Lower leg skin (tissue), 3 donors: ENCODE measurements at regions not wholly inside any gene's neighbourhood (a gene's known extent, or its start where the extent isn't known, plus 50 kb on each side); places are given as distances from the start of the nearest gene placed in this dataset.

Experiments used
- CTCF ChIP-seq, 3 donors: fragments of 450-650 bp; IDR thresholded peaks; one replicate each; pipeline ENCODE4 v1.5.1; 2016; ENCODE audit warnings: antibody characterized with exemption in 3 of 3, mild to moderate bottlenecking in 3 of 3, moderate library complexity in 2 of 3
- POLR2A ChIP-seq, 2 donors: fragments of 450-650 bp; IDR thresholded peaks; one replicate each; pipeline ENCODE4 v1.6.1; 2016 to 2017; ENCODE audit warnings: antibody characterized with exemption in 2 of 2, mild to moderate bottlenecking in 1 of 2, moderate library complexity in 1 of 2

GRCh38 chr21:20721151-20721550 is 277.1 kb upstream of the NCAM2 start:
- TF ChIP-seq CTCF (IDR thresholded peaks at IDR 0.05), result no peak
- TF ChIP-seq POLR2A (IDR thresholded peaks at IDR 0.05), result no peak
